NB4 (cell line): ENCODE measurements at regions not wholly inside any gene's neighbourhood (a gene's known extent, or its start where the extent isn't known, plus 50 kb on each side); places are given as distances from the start of the nearest gene placed in this dataset.

Source experiments
- CTCF ChIP-seq: IDR thresholded peaks from one replicate; pipeline ENCODE4 v1.5.1; 2012; ENCODE audit warnings: low read depth, low read length
- POLR2A ChIP-seq: IDR thresholded peaks from 2 replicates; pipeline ENCODE4 v1.6.1; 2011; ENCODE audit warnings: mild to moderate bottlenecking; ENCODE audit not compliant: insufficient read length; ENCODE audit errors: extremely low read depth

GRCh38 chr13:97110936-97111335 lies 111.2 kb upstream of the MBNL2 start:
- TF ChIP-seq CTCF (no peak), POLR2A (no peak)
